ENCODE measurements at regions not wholly inside any gene's neighbourhood (a gene's known extent, or its start where the extent isn't known, plus 50 kb on each side); places are given as distances from the start of the nearest gene placed in this dataset.

GRCh38 chr1:116835161-116835560 is 74.6 kb upstream of the PTGFRN start:
- TF ChIP-seq RAD21 (IDR thresholded peaks at IDR 0.05; ENCODE audit: low read depth) (no peak), REST (IDR thresholded peaks at IDR 0.05; ENCODE audit: low read depth) (no peak), POLR2A (IDR thresholded peaks at IDR 0.05; ENCODE audit: borderline replicate concordance, extremely low read depth, insufficient read depth, insufficient read length) (no peak), CTCF (IDR thresholded peaks at IDR 0.05 in 2 of 3, conservative IDR thresholded peaks at IDR 0.05 in 1 of 3; ENCODE audit: borderline replicate concordance in 1 of 3, insufficient read depth in 1 of 3, low read depth in 2 of 3, low read length in 2 of 3) (no peak), EGR1 (IDR thresholded peaks at IDR 0.05; ENCODE audit: low read depth) (no peak), POLR2AphosphoS5 (IDR thresholded peaks at IDR 0.05; ENCODE audit: low read depth, low read length) (no peak), EZH2phosphoT487 (IDR thresholded peaks at IDR 0.05; ENCODE audit: borderline replicate concordance) (no peak), ZFX (IDR thresholded peaks at IDR 0.05) (no peak), EZH2 (IDR thresholded peaks at IDR 0.05) (no peak)
